Mucosa of gallbladder (tissue), 1 donor: ENCODE measurements at regions not wholly inside any gene's neighbourhood (a gene's known extent, or its start where the extent isn't known, plus 50 kb on each side); places are given as distances from the start of the nearest gene placed in this dataset.
"Not testable (repeated sequence)": the region's sequence is repeated elsewhere in the genome, so short reads cannot be mapped to it uniquely, and the experiment has no call there.

Experiments
- DNase-seq: peaks from one replicate; pipeline ENCODE4 v3.0.0-alpha.2; 2020; ENCODE audit warnings: low spot score
- donor health status: DM: no; HTN: no; CAD: no.

GRCh38 chr4:56142088-56142487, 193.3 kb downstream of the CEP135 start:
- no peak for DNase-seq

- DNase-seq: no peak
Observed at GRCh38 chr4:56139241-56139827, 190.6 kb downstream of the CEP135 start.

- DNase-seq: not testable (repeated sequence)
Observed at GRCh38 chr4:56134834-56135233, 186.1 kb downstream of the CEP135 start.

DNA sequence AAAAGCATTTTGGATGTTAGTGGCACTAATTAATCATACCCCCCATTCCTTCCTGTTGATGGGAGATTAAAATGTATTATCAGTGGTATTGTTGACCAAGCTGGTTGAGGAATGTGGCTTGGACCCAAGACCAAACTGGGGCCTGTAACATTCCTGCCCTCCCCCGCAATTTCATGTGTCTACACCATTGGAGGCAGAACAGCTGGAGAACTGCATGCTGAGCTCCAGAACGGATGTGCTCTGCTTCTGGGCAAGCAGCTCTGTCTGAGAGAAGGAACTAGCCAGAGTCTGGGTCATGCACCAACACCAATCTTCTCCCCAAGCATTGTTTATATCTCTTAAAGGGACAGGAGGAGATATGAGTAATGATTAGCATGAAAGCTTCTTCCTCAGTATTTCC, 185.5 kb downstream of the CEP135 start:
- peak; percentile 65 for DNase-seq

GRCh38 chr4:56132835-56133234, 184.1 kb downstream of the CEP135 start:
- DNase-seq: no peak

GRCh38 chr4:56132188-56132587, 183.4 kb downstream of the CEP135 start:
- DNase-seq: not testable (repeated sequence)

DNA sequence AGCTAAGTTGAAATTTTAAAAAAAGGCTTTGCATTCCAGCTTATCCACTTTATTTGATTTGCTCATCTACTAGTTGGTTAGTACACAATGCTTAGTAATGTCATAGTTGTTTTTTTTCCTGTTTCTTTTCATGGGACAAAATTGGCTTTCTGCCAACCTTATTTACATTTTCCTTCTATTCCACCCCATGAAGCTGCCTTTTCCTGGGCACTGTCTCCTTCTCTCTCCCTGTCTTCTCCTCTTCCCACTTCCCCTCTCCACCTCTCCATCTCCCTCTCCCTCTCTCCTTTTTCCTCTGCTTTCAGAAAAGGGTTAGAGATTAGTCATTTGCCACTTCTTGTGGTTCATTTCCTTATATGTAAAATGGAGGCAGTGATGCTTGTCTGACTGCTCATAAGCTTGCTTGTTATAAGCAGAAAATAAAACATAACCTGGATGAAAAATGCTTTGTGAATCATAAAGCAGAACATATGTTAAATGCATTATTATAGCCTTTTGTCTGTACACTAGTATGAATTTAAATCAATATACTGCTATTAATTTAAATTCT, 181.9 kb downstream of the CEP135 start:
- no peak for DNase-seq

DNA sequence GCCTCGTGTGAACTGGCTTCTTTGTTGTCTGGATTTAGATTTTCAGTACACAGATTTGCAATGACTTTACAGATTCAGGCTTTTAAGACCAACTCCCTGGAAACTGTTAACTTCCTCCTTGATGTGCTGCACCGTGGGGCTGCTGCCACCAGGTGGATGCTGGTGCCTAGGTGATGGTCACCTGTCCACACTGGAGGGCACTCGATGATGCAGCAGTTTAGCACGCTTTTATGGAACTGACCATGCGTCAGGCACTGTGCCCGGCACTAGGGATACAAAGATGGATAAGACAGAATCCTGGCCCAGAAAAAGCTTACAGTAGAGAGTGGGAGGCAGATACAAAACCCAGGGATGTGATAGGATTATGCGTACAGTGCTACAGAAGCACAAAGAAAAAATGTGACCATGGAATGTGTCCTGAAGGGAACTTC, 180.7 kb downstream of the CEP135 start:
- peak; percentile 53 for DNase-seq

GRCh38 chr4:56128213-56128612, 179.5 kb downstream of the CEP135 start:
- DNase-seq: no peak

DNA sequence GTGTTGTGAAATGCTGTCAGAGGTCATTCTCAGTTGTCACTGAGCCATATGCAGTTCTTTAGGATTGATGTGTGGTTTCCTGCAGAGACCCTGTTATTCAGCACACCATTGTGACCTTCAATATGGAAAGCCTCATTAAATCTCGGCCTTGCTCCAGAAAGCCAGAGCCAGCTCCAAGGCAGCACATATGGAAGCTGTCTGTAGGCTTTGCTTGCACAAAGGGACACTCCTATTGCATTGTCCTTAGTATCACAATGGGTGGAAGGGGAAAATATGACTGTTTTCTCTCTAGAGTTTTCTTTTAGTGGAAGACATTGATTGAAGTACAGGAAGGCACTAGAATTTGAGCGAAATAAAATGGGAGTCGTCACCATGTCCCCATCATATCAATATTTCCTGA, 179.0 kb downstream of the CEP135 start:
- no peak for DNase-seq

DNA sequence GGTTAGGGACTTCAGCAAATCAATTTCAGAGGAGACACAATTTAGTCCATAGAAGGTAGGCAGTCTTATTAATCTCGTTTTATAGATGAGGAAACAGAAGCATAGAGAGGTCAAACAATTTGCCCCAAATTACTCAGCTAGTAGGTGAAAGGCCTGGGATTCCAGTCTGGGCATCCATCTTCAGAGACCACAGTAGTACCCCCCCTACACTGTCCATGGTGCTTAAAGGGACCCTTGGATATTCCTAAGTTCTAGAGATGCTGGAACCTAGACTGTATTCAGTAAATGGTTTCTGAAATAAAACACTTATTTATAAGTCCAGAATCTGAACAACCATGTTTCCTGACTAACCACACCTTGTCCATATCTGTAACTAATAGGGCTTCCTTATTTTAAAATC, 174.8 kb downstream of the CEP135 start:
- no peak for DNase-seq

DNA sequence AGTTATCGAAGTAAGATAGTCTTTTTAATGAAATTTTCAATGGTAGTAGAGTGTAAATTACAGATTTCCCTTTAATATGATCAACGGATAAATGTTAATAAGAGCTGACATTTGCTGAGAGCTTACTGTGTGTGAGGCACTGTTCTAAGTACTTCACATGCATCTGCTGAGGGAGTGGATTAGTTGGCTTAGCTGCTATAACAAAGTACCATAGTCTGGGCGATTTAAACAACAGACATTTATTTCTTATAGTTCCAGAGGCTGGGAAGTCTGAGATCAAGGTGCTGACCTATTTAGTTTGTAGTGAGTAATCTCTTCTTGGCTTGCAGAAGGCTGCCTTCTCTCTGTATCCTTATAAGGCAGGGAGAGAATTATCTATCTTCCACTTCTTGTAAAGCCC, 174.3 kb downstream of the CEP135 start:
- DNase-seq: no peak

DNA sequence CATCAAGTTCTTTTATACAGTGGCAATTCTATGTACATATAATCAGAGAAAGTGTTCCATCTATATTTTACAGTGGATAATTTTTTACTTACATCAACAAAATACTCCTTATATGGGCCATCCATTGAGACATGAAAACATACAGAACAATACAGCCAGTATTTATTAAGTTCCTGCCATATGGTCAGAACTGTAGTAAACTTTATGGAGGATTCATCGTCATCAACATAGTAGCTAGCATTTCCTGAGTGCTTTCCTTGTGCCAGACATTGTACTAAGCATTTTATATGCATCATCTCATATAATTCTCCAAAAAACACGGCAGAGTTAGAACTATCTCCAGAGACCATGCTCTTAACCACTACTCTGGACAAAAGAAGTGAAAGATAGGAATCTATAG, 170.1 kb downstream of the CEP135 start:
- no peak for DNase-seq

DNA sequence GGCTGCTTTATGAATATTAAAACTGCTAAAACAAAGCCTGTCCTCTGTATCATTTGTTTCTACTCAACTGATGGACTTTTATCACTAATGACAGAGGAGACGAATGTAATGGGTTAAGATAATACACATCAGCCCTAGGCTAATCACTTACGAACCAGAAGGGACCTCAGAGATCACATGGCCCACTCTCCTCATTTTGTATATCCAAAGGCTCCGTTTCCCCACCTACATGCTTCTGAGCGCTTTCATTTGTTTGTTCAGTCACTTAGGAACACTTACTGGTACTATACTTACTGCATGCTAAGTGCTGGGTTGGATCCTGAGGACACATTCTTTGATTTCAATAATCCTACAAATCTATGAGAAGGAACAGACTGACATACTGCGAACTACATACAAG, 169.3 kb downstream of the CEP135 start:
- DNase-seq: no peak

GRCh38 chr4:56115898-56116297, 167.2 kb downstream of the CEP135 start:
- DNase-seq: no peak

- DNase-seq: no peak
Observed at GRCh38 chr4:56112377-56112776, 163.6 kb downstream of the CEP135 start.

GRCh38 chr4:56106180-56107147, 157.7 kb downstream of the CEP135 start:
- DNase-seq: no peak

GRCh38 chr4:56104188-56104587, 155.4 kb downstream of the CEP135 start:
- no peak for DNase-seq

- no peak for DNase-seq
Observed at GRCh38 chr4:56102601-56103000, 153.9 kb downstream of the CEP135 start.

GRCh38 chr4:56099378-56099786, 150.6 kb downstream of the CEP135 start:
- DNase-seq: no peak

DNA sequence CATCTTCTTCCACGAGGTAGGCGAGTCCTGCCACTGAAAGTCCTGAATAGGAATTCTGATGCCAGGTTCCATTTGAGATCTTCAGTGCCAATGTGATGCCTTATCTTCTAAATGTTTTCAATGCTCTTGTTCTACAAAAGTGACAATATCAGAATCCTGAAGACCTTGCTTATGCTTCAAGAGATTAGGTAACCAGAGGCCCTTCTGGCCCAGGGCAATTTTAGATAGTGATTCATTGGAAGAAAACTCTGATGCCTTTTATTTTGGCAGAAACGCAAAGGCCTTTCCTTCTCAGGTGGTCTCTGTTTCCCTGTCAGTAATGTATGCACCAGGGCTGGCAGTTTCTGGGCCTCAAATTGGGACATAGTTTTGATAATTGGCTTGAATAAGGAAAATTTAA, 144.8 kb downstream of the CEP135 start:
- DNase-seq: no peak

DNA sequence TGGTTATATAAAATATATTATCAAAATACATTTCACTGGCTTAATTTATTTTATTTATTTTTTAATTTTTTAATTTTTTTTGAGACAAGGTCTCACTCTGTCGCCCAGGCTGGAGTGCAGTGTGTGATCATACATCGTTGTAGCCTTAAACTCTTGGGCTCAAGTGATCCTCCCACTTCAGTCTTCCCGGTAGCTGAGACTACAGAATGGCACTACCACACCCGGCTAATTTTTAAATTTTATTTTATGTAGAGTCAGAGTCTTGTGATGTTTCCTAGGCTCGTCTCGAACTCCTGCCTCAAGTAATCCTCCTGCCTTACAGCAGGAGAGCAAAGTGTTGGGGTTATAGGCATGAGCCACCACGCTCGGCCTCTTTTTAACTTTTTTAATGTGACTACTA, 143.8 kb downstream of the CEP135 start:
- DNase-seq: no peak

DNA sequence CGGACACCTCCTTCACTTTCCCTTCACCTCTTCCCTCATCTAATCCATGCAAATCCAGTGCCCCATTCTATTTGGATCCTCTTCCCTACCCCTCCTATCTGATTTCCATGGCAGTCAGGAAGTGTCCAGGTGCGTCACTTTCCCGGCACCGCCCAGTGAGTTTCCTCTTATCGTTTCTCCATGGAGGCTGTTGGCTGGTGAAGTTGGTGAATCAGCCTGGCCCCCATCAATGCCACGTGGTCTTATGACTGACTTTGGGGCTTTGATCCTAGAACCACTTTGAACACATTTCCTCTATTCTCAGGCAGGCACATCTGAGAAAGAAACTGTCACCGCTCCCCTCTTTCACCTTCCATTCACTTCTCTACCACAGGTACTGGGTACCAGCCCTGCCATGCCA, 137.8 kb downstream of the CEP135 start:
- no peak for DNase-seq
